MM.1S (cell line): ENCODE measurements at regions not wholly inside any gene's neighbourhood (a gene's known extent, or its start where the extent isn't known, plus 50 kb on each side); places are given as distances from the start of the nearest gene placed in this dataset.

Source experiments
- CTCF ChIP-seq: fragments of 300-600 bp; sonication (generic); IDR thresholded peaks from 2 replicates; pipeline ENCODE4 v1.5.1; 2016; ENCODE audit warnings: antibody characterized with exemption, low read length, mixed read lengths
- EZH2 ChIP-seq: fragments of 300-600 bp; sonication (generic); optimal IDR thresholded peaks from 2 replicates; pipeline ENCODE3; 2017; ENCODE audit warnings: low read depth, mild to moderate bottlenecking, antibody characterized with exemption, low read length, mixed read lengths
- EZH2phosphoT487 ChIP-seq: fragments of 300-600 bp; sonication (generic); IDR thresholded peaks from 2 replicates; pipeline ENCODE4 v1.6.1; 2018; ENCODE audit warnings: antibody characterized with exemption, low read length

GRCh38 chr4:137427411-137427810 lies 104.9 kb downstream of the PCDH18 start:
- TF ChIP-seq CTCF (no peak), EZH2phosphoT487 (no peak), EZH2 (no peak)
